ENCODE measurements at regions not wholly inside any gene's neighbourhood (a gene's known extent, or its start where the extent isn't known, plus 50 kb on each side); places are given as distances from the start of the nearest gene placed in this dataset.

GRCh38 chr10:22795546-22795945 is 81.2 kb upstream of the PIP4K2A start:
- TF ChIP-seq POLR2AphosphoS5 (IDR thresholded peaks at IDR 0.05; ENCODE audit: low read depth, low read length) (no peak), POLR2A (IDR thresholded peaks at IDR 0.05; ENCODE audit: low read depth, low read length) (no peak), TAF1 (IDR thresholded peaks at IDR 0.05; ENCODE audit: borderline replicate concordance, low read depth, low read length) (no peak)
